ENCODE measurements at regions not wholly inside any gene's neighbourhood (a gene's known extent, or its start where the extent isn't known, plus 50 kb on each side); places are given as distances from the start of the nearest gene placed in this dataset.

GRCh38 chr10:10313149-10313835 is 704.4 kb upstream of the CELF2 start:
- BruUV-seq (replicated peaks) = no TSS peak
- no peaks in the 10 kb centered on the region for H3K36me3 ChIP-seq (ENCODE audit: control insufficient read depth in 2 of 2, insufficient read depth in 2 of 2, low read length in 1 of 2)
- DNase-seq (ENCODE audit: low read depth, low spot score) (no peak), ATAC-seq (no peak), FAIRE-seq (no peak)
- no peak for TF ChIP-seq CTCF (IDR thresholded peaks at IDR 0.05 in 2 of 3, conservative IDR thresholded peaks at IDR 0.05 in 1 of 3; ENCODE audit: control insufficient read depth in 2 of 3, extremely low read depth in 1 of 3, insufficient read depth in 1 of 3, low read depth in 3 of 3, low read length in 3 of 3)
- no peak for TF ChIP-seq KAT2A (conservative IDR thresholded peaks at IDR 0.05; ENCODE audit: control insufficient read depth, low read depth, low read length)
- TF ChIP-seq FOXK2 (IDR thresholded peaks at IDR 0.05) = no peak
- no peak for TF ChIP-seq CREB1 (IDR thresholded peaks at IDR 0.05; ENCODE audit: low read depth)
- TF ChIP-seq PAX8 (IDR thresholded peaks at IDR 0.05) = no peak
- TF ChIP-seq, protein P1, sequence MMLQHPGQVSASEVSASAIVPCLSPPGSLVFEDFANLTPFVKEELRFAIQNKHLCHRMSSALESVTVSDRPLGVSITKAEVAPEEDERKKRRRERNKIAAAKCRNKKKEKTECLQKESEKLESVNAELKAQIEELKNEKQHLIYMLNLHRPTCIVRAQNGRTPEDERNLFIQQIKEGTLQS (IDR thresholded peaks at IDR 0.05; ENCODE audit: borderline replicate concordance, extremely low read depth, low read depth, low read length) = no peak
- H3K79me2 ChIP-seq (ENCODE audit: control insufficient read depth, insufficient read depth, low read length) = no peaks in the 10 kb centered on the region
- SMC1A ChIA-PET (ENCODE audit: uncharacterized antibody, unreplicated experiment) = no interaction called here
- intact Hi-C loops (cut with micrococcal nuclease; ENCODE audit: unreplicated experiment) (no loop called here), in situ Hi-C loops (cut with MboI) (no loop called here)
- no peak overlapping the region for H3K4me3 ChIP-seq
- no peak overlapping the region for H3K4me2 ChIP-seq (ENCODE audit: control insufficient read depth, insufficient read depth)
- no peak overlapping the region for H2AFZ ChIP-seq (ENCODE audit: control insufficient read depth, low read depth, low read length)
- no peaks in the 10 kb centered on the region for H3K9me3 ChIP-seq (replicated peaks; ENCODE audit: control insufficient read depth, insufficient read depth, low read length)
- CTCF ChIA-PET = no interaction called here
- no peaks in the 10 kb centered on the region for H3K4me1 ChIP-seq (ENCODE audit: control insufficient read depth, insufficient read depth, low read length)
- no peaks in the 10 kb centered on the region for H3K27me3 ChIP-seq (replicated peaks in 1 of 2; ENCODE audit: control insufficient read depth in 2 of 2, insufficient read depth in 2 of 2, low read length in 1 of 2)
- POLR2A ChIA-PET = no interaction called here
- WGBS (ENCODE audit: insufficient coverage, insufficient replicate concordance, low lambda C conversion rate, missing lambda C conversion rate) = 18% methylated on average over 3 of the region's 3 CpGs
- H3K9ac ChIP-seq (ENCODE audit: control insufficient read depth, insufficient read depth, low read length) = no peak overlapping the region
- H4K20me1 ChIP-seq (ENCODE audit: control insufficient read depth, insufficient read depth) = no peaks in the 10 kb centered on the region
- H3K27ac ChIP-seq (ENCODE audit: control insufficient read depth, insufficient read depth) = no peak overlapping the region
- RAD21 ChIA-PET (ENCODE audit: unreplicated experiment) = no interaction called here
